H9 (cell line): ENCODE measurements at regions not wholly inside any gene's neighbourhood (a gene's known extent, or its start where the extent isn't known, plus 50 kb on each side); places are given as distances from the start of the nearest gene placed in this dataset.

ENCODE experiments used
- DNase-seq: peaks from one replicate; pipeline ENCODE4 v3.0.0-alpha.2; 2017
- H2AFZ ChIP-seq: one replicate; pipeline ENCODE4 v1.6.1; 2013; ENCODE audit warnings: mild to moderate bottlenecking, low read length, control low read depth, moderate library complexity
- H2AK5ac ChIP-seq: 2 replicates; pipeline ENCODE4 v1.6.1; 2013; ENCODE audit warnings: low read length, control low read depth, mixed read lengths; ENCODE audit not compliant: insufficient read length
- H2BK120ac ChIP-seq: one replicate; pipeline ENCODE4 v1.6.1; 2013; ENCODE audit warnings: low read depth, mild to moderate bottlenecking, low read length, control low read depth, inconsistent platforms; ENCODE audit not compliant: poor library complexity, severe bottlenecking
- H2BK12ac ChIP-seq: 2 replicates; pipeline ENCODE4 v1.6.1; 2013; ENCODE audit warnings: low read length, control low read depth, mixed read lengths, low read depth; ENCODE audit not compliant: insufficient read length
- H2BK15ac ChIP-seq: 2 replicates; pipeline ENCODE4 v1.6.1; 2013; ENCODE audit warnings: low read depth, low read length, control low read depth
- H2BK20ac ChIP-seq: one replicate; pipeline ENCODE4 v1.6.1; 2013; ENCODE audit warnings: low read depth, mild to moderate bottlenecking, low read length, control low read depth, inconsistent platforms; ENCODE audit not compliant: poor library complexity, severe bottlenecking
- H2BK5ac ChIP-seq: 2 replicates; pipeline ENCODE4 v1.6.1; 2013; ENCODE audit warnings: low read length, control low read depth, mixed read lengths; ENCODE audit not compliant: insufficient read length
- H3K14ac ChIP-seq: 2 replicates; pipeline ENCODE4 v1.6.1; 2013; ENCODE audit warnings: low read length, control low read depth; ENCODE audit not compliant: insufficient read depth
- H3K18ac ChIP-seq: 2 replicates; pipeline ENCODE4 v1.6.1; 2013; ENCODE audit warnings: low read depth, mild to moderate bottlenecking, mixed read lengths, low read length, control low read depth; ENCODE audit not compliant: insufficient read length
- H3K23ac ChIP-seq: 2 replicates; pipeline ENCODE4 v1.6.1; 2013; ENCODE audit warnings: low read length, control low read depth, mixed read lengths, low read depth; ENCODE audit not compliant: insufficient read length
- H3K23me2 ChIP-seq: 2 replicates; pipeline ENCODE4 v1.6.1; 2013; ENCODE audit warnings: low read depth, mild to moderate bottlenecking, mixed read lengths, low read length, control low read depth; ENCODE audit not compliant: insufficient read length, poor library complexity, severe bottlenecking
- H3K27ac ChIP-seq: 2 replicates; pipeline ENCODE4 v1.5.1; 2013; ENCODE audit warnings: low read length, control low read depth, mixed read lengths, low read depth; ENCODE audit not compliant: insufficient read length
- H3K27me3 ChIP-seq: 2 replicates; pipeline ENCODE4 v1.6.1; 2013; ENCODE audit warnings: low read length, control low read depth, inconsistent platforms; ENCODE audit not compliant: insufficient read depth
- H3K4ac ChIP-seq: 2 replicates; pipeline ENCODE4 v1.6.1; 2013; ENCODE audit warnings: low read depth, mild to moderate bottlenecking, control low read depth, inconsistent platforms, low read length, moderate library complexity
- H3K4me1 ChIP-seq: 2 replicates; pipeline ENCODE4 v1.6.1; 2013; ENCODE audit warnings: low read length, control low read depth, inconsistent platforms; ENCODE audit not compliant: insufficient read depth
- H3K4me2 ChIP-seq: 2 replicates; pipeline ENCODE4 v1.6.1; 2013; ENCODE audit warnings: low read length, control low read depth, mixed read lengths; ENCODE audit not compliant: insufficient read length, insufficient read depth
- H3K56ac ChIP-seq: 2 replicates; pipeline ENCODE4 v1.6.1; 2013; ENCODE audit warnings: low read depth, mild to moderate bottlenecking, mixed read lengths, low read length, control low read depth; ENCODE audit not compliant: insufficient read length
- H3K79me1 ChIP-seq: 2 replicates; pipeline ENCODE4 v1.6.1; 2013; ENCODE audit warnings: low read depth, mild to moderate bottlenecking, moderate library complexity, low read length, control low read depth, inconsistent platforms; ENCODE audit not compliant: insufficient read depth, poor library complexity, severe bottlenecking
- H3K79me2 ChIP-seq: 2 replicates; pipeline ENCODE4 v1.6.1; 2013; ENCODE audit warnings: low read length, control low read depth, inconsistent platforms; ENCODE audit not compliant: insufficient read depth
- H3K9ac ChIP-seq: 2 replicates; pipeline ENCODE4 v1.6.1; 2013; ENCODE audit warnings: low read length, control low read depth, mixed read lengths; ENCODE audit not compliant: insufficient read length; ENCODE audit errors: extremely low read depth
- H3K9me3 ChIP-seq: one replicate; pipeline ENCODE4 v1.6.1; 2013; ENCODE audit warnings: low read depth, low read length, inconsistent platforms; ENCODE audit not compliant: control insufficient read depth
- H3T11ph ChIP-seq: one replicate; pipeline ENCODE4 v1.6.1; 2013; ENCODE audit warnings: mild to moderate bottlenecking, low read length, control low read depth, inconsistent platforms
- H4K20me1 ChIP-seq: one replicate; pipeline ENCODE4 v1.6.1; 2013; ENCODE audit not compliant: control insufficient read depth, insufficient read length, insufficient read depth
- H4K5ac ChIP-seq: 2 replicates; pipeline ENCODE4 v1.6.1; 2013; ENCODE audit warnings: low read depth, mild to moderate bottlenecking, mixed read lengths, low read length, control low read depth; ENCODE audit not compliant: insufficient read length
- H4K8ac ChIP-seq: replicated peaks from 2 replicates; pipeline ENCODE4 v1.6.1; 2013; ENCODE audit warnings: low read length, control low read depth, mixed read lengths, low read depth; ENCODE audit not compliant: insufficient read length
- H4K91ac ChIP-seq: 2 replicates; pipeline ENCODE4 v1.6.1; 2013; ENCODE audit warnings: low read depth, mild to moderate bottlenecking, moderate library complexity, mixed read lengths, low read length, control low read depth; ENCODE audit not compliant: insufficient read length
- H3K27ac Mint-ChIP-seq, 3 experiments: 2 replicates in 2 of 3; 3 replicates in 1 of 3; pipeline ENCODE4 v1.8.0; 2020 to 2021; ENCODE audit warnings: mixed read lengths in 3 of 3, mild to moderate bottlenecking in 1 of 3, moderate library complexity in 1 of 3
- H3K27me3 Mint-ChIP-seq: 2 replicates; pipeline ENCODE4 v1.8.0; 2021; ENCODE audit warnings: low read depth, mild to moderate bottlenecking, moderate library complexity, mixed read lengths
- H3K36me3 Mint-ChIP-seq, 3 experiments: 2 replicates in 2 of 3; 3 replicates in 1 of 3; pipeline ENCODE4 v1.8.0; 2020 to 2021; ENCODE audit warnings: low read depth in 3 of 3, mixed read lengths in 3 of 3; ENCODE audit not compliant: insufficient read depth in 1 of 3
- H3K4me1 Mint-ChIP-seq, 2 experiments: 2 replicates each; pipeline ENCODE4 v1.8.0; 2020; ENCODE audit warnings: mixed read lengths in 2 of 2
- H3K4me3 Mint-ChIP-seq, 2 experiments: 2 replicates in 1 of 2; 3 replicates in 1 of 2; pipeline ENCODE4 v1.8.0; 2020 to 2021; ENCODE audit warnings: mild to moderate bottlenecking in 2 of 2, mixed read lengths in 2 of 2, moderate library complexity in 1 of 2
- H3K9me3 Mint-ChIP-seq, 2 experiments: 2 replicates in 1 of 2; 3 replicates in 1 of 2; pipeline ENCODE4 v1.8.0; 2020; ENCODE audit warnings: mild to moderate bottlenecking in 2 of 2, mixed read lengths in 2 of 2, moderate library complexity in 1 of 2
- WGBS: extraction: QIAGEN DNeasy Blood & Tissue Kit; methylation state at CpG from one replicate; pipeline ENCODE4 v1.1.7; 2013; ENCODE audit warnings: missing lambda C conversion rate, low lambda C conversion rate, mixed read lengths; ENCODE audit not compliant: insufficient read length; ENCODE audit errors: extremely low coverage; 5-methylcytosine and 5-hydroxymethylcytosine counted together
- TF ChIP-seq, protein P1 (sequence below): fragments of 200-600 bp; sonication (generic); conservative IDR thresholded peaks from 3 replicates; pipeline ENCODE4 v1.8.0; 2021; ENCODE audit warnings: antibody characterized with exemption, mild to moderate bottlenecking

DNA sequence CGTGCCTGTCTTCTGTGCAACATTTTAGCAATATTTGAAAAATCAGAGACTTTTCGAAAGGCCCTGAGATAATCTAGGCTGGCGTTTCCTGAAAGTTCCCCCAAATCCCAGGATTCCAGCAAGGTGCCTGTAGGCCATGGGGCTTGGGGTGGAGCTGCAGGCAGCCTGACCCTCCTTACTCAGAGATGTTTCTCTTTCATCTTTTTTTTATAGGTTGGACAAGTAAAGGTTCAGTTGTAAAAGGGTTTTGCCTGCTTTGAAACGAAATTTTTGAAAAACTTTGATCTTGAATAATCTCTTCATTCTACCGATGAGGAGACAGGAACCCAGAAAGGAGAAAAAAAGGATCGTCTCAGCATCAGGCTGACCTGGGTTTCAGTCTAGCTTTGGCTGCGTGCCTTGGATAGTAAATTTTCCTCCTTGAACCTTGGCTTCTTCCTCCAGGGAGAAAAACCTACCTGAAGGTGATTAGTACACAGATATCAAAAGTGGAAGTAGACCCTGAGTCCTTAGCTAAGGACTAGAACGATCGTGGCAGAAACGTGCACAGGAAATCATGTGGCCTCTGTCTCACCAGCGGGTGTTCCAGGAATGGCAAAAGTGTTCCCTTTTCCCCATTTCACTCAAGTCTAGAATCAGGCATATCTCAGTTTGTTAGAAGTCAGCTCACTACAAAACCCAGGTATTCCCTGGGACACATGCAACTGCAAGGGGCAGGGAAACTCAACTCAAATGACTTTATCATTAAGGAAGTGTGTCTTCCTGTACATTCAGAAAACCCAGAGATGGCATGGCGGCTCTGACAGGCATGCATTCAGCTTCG lies 128.2 kb upstream of the PTPN1 start:
- no peaks in the 10 kb centered on the region for H3K36me3 Mint-ChIP-seq
- no peak for DNase-seq
- Histone ChIP-seq H2AFZ (no peak overlapping the region), H3K18ac (no peak overlapping the region), H4K91ac (no peak overlapping the region), H3K4me1 (no peaks in the 10 kb centered on the region), H3K79me2 (no peaks in the 10 kb centered on the region), H2BK20ac (no peak overlapping the region), H2BK120ac (no peak overlapping the region), H3K4ac (no peak overlapping the region), H3K27ac (no peak overlapping the region), H3K4me2 (no peak overlapping the region), H3K23me2 (no peaks in the 10 kb centered on the region), H4K20me1 (no peaks in the 10 kb centered on the region), H3K9ac (no peak overlapping the region), H3K79me1 (no peaks in the 10 kb centered on the region), H2BK12ac (no peak overlapping the region), H2BK15ac (no peak overlapping the region), H2BK5ac (no peak overlapping the region), H4K8ac (no peak overlapping the region), H3K27me3 (no peaks in the 10 kb centered on the region), H4K5ac (no peak overlapping the region), H3K23ac (no peak overlapping the region), H3K9me3 (no peaks in the 10 kb centered on the region), H3T11ph (no peak overlapping the region), H3K56ac (no peak overlapping the region), H3K14ac (no peak overlapping the region), H2AK5ac (no peak overlapping the region)
- no peak overlapping the region for H3K4me3 Mint-ChIP-seq
- no CpG with 5 or more reads among the region's 13 CpGs for WGBS
- no peak overlapping the region; a peak in 3 of 7 replicates for H3K27ac Mint-ChIP-seq
- no peaks in the 10 kb centered on the region for H3K9me3 Mint-ChIP-seq
- TF ChIP-seq, protein P1, sequence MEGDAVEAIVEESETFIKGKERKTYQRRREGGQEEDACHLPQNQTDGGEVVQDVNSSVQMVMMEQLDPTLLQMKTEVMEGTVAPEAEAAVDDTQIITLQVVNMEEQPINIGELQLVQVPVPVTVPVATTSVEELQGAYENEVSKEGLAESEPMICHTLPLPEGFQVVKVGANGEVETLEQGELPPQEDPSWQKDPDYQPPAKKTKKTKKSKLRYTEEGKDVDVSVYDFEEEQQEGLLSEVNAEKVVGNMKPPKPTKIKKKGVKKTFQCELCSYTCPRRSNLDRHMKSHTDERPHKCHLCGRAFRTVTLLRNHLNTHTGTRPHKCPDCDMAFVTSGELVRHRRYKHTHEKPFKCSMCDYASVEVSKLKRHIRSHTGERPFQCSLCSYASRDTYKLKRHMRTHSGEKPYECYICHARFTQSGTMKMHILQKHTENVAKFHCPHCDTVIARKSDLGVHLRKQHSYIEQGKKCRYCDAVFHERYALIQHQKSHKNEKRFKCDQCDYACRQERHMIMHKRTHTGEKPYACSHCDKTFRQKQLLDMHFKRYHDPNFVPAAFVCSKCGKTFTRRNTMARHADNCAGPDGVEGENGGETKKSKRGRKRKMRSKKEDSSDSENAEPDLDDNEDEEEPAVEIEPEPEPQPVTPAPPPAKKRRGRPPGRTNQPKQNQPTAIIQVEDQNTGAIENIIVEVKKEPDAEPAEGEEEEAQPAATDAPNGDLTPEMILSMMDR, result no peak
- peaks cover 3% of the 10 kb centered on the region for H3K27me3 Mint-ChIP-seq
- H3K4me1 Mint-ChIP-seq, result peaks cover 0 to 8% of the 10 kb centered on the region in 2 experiments; a peak in 1 of 4 replicates
